Esophagus muscularis mucosa (tissue), 4 donors: ENCODE measurements at regions not wholly inside any gene's neighbourhood (a gene's known extent, or its start where the extent isn't known, plus 50 kb on each side); places are given as distances from the start of the nearest gene placed in this dataset.

Experiments used
- DNase-seq: peaks from one replicate; pipeline ENCODE4 v3.0.0-alpha.2; 2017; ENCODE audit errors: extremely low spot score
- H3K27ac ChIP-seq, 4 donors: fragments of 200-600 bp; sonication (generic); replicated peaks in 1 of 4; 1 replicate in 3 of 4; 2 replicates in 1 of 4; pipeline ENCODE4 v1.5.1; 2016 to 2019; ENCODE audit warnings: mild to moderate bottlenecking in 1 of 4
- H3K27me3 ChIP-seq, 4 donors: fragments of 200-600 bp; sonication (generic); one replicate each; pipeline versions ENCODE4 v1.5.1 to v1.6.0; 2016 to 2019
- H3K36me3 ChIP-seq, 4 donors: fragments of 200-600 bp; sonication (generic); one replicate each; pipeline ENCODE4 v1.5.1; 2016 to 2019
- H3K4me1 ChIP-seq, 4 donors: fragments of 200-600 bp; sonication (generic); one replicate each; pipeline ENCODE4 v1.5.1; 2016 to 2019
- H3K4me3 ChIP-seq, 4 donors: fragments of 200-600 bp; sonication (generic); 1 replicate in 2 of 4; 2 replicates in 2 of 4; pipeline ENCODE4 v1.5.1; 2016 to 2019; ENCODE audit warnings: mild to moderate bottlenecking in 4 of 4, moderate library complexity in 1 of 4
- H3K9me3 ChIP-seq, 4 donors: fragments of 200-600 bp; sonication (generic); 1 replicate in 3 of 4; 2 replicates in 1 of 4; pipeline ENCODE4 v1.5.1; 2016 to 2019
- EP300 ChIP-seq: sonication (generic); formaldehyde crosslinking; IDR thresholded peaks from one replicate; pipeline ENCODE4 v1.6.1; 2017; ENCODE audit warnings: antibody characterized with exemption
- POLR2A ChIP-seq: fragments of 450-650 bp; IDR thresholded peaks from one replicate; pipeline ENCODE4 v1.6.1; 2017; ENCODE audit warnings: antibody characterized with exemption, moderate library complexity, mild to moderate bottlenecking, low read depth
- POLR2AphosphoS5 ChIP-seq, 2 donors: sonication (generic); formaldehyde crosslinking; IDR thresholded peaks; one replicate each; pipeline ENCODE4 v1.6.1; 2017; ENCODE audit warnings: antibody characterized with exemption in 2 of 2
- WGBS: methylation state at CpG from one replicate; pipeline ENCODE4 v1.1.5; 2018; 5-methylcytosine and 5-hydroxymethylcytosine counted together
- intact Hi-C: fragments of 100-400 bp; cut with DNase I; formaldehyde crosslinking; loops from one replicate; pipeline ENCODE4 v1.15.1; 2023
- TF ChIP-seq, protein P1 (sequence below), 3 experiments: fragments of 200-600 bp in 2 of 3; fragments of 450-650 bp in 1 of 3; sonication (generic) in 2 of 3; IDR thresholded peaks; one replicate each; pipeline ENCODE4 v1.5.1; 2017 to 2019; ENCODE audit warnings: antibody characterized with exemption in 3 of 3, mild to moderate bottlenecking in 2 of 3, moderate library complexity in 1 of 3

DNA sequence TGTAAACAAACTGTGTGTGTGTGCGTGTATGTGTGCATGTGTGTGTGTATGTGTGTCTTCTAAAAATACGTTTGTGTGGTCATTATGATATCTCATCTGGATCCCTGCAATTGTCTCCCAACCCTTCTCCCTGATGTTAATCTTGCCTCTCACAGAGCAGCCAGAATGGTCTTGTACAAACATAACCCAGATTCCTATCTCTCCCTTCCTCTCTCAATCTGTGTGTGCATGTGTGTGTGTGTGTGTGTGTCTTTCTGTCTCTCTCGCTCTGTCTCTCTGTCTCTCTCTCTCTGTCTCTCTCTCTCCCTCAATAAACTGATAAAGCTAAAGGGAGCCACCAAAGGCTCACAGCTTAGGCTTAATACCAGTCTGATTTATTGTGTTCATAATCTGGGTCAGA lies 210.8 kb downstream of the PAX3 start:
- Histone ChIP-seq H3K27me3 (no peaks in the 10 kb centered on the region), H3K27ac (no peak overlapping the region), H3K4me1 (no peaks in the 10 kb centered on the region), H3K4me3 (no peak overlapping the region), H3K9me3 (peaks cover 0 to 7% (median 6%) of the 10 kb centered on the region in 4 donors), H3K36me3 (no peaks in the 10 kb centered on the region)
- TF ChIP-seq POLR2A (no peak), EP300 (no peak), POLR2AphosphoS5 (IDR thresholded peaks at IDR 0.05) (no peak)
- TF ChIP-seq, protein P1, sequence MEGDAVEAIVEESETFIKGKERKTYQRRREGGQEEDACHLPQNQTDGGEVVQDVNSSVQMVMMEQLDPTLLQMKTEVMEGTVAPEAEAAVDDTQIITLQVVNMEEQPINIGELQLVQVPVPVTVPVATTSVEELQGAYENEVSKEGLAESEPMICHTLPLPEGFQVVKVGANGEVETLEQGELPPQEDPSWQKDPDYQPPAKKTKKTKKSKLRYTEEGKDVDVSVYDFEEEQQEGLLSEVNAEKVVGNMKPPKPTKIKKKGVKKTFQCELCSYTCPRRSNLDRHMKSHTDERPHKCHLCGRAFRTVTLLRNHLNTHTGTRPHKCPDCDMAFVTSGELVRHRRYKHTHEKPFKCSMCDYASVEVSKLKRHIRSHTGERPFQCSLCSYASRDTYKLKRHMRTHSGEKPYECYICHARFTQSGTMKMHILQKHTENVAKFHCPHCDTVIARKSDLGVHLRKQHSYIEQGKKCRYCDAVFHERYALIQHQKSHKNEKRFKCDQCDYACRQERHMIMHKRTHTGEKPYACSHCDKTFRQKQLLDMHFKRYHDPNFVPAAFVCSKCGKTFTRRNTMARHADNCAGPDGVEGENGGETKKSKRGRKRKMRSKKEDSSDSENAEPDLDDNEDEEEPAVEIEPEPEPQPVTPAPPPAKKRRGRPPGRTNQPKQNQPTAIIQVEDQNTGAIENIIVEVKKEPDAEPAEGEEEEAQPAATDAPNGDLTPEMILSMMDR (IDR thresholded peaks at IDR 0.05): no peak
- intact Hi-C loops: no loop called here
- DNase-seq: no peak
- 67% methylated on average over 3 of the region's 3 CpGs for WGBS

DNA sequence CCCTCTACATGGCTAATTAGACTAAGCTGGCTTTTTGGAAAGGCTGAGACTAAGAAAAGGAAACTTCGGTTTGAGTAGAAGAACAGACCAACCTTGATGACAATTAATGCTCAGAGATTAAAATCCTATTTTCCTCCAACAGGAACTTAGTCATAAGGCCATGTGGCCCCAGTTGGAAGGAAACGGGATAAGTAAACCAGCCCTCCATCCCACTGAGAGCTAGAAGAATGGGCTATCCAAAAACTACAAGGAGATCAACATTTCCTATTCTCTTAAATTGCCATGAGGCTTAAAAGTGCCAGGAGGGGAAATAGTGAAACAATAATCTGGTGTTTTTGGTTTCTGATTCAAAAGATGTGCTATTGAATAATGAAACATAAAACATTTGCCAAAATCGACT lies 216.6 kb downstream of the PAX3 start:
- TF ChIP-seq EP300: no peak
- TF ChIP-seq, protein P1 (IDR thresholded peaks at IDR 0.05): no peak
- TF ChIP-seq POLR2A: no peak
- TF ChIP-seq POLR2AphosphoS5 (IDR thresholded peaks at IDR 0.05): no peak
- Histone ChIP-seq H3K4me3 (no peak overlapping the region), H3K27me3 (peaks cover 0 to 5% (median 0%) of the 10 kb centered on the region in 4 donors), H3K27ac (no peak overlapping the region), H3K9me3 (no peaks in the 10 kb centered on the region), H3K4me1 (no peaks in the 10 kb centered on the region), H3K36me3 (no peaks in the 10 kb centered on the region)
- intact Hi-C loops: no loop called here
- 61% methylated on average over 3 of the region's 3 CpGs for WGBS
- no peak for DNase-seq

DNA sequence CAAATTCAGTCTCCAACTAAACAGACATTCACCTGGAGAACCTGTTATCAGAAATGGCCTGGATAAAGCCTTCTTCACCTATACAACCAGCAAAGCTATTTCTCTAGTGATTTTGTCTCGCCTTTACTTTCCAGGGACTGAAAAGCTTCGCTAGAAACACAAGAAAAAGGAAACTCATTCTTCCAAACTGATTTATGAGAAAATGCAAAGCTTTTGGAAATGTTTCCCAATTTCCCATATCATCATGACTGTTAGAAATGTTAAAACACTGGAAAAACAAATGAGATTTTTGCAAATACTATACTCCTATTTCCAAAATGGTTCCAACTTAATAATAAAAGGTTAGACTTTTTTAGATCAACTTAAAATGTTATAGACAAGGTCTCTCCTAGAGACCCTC lies 218.7 kb downstream of the PAX3 start:
- Histone ChIP-seq H3K27ac (no peak overlapping the region), H3K36me3 (no peaks in the 10 kb centered on the region), H3K4me1 (no peaks in the 10 kb centered on the region), H3K4me3 (no peak overlapping the region), H3K9me3 (no peaks in the 10 kb centered on the region), H3K27me3 (peaks cover 0 to 5% (median 0%) of the 10 kb centered on the region in 4 donors)
- DNase-seq: no peak
- 74% methylated on average over 2 of the region's 2 CpGs for whole genome bisulfite sequencing
- intact Hi-C loops: no loop called here
- no peak for TF ChIP-seq EP300
- TF ChIP-seq, protein P1 (IDR thresholded peaks at IDR 0.05): no peak
- TF ChIP-seq POLR2AphosphoS5 (IDR thresholded peaks at IDR 0.05): no peak
- no peak for TF ChIP-seq POLR2A

DNA sequence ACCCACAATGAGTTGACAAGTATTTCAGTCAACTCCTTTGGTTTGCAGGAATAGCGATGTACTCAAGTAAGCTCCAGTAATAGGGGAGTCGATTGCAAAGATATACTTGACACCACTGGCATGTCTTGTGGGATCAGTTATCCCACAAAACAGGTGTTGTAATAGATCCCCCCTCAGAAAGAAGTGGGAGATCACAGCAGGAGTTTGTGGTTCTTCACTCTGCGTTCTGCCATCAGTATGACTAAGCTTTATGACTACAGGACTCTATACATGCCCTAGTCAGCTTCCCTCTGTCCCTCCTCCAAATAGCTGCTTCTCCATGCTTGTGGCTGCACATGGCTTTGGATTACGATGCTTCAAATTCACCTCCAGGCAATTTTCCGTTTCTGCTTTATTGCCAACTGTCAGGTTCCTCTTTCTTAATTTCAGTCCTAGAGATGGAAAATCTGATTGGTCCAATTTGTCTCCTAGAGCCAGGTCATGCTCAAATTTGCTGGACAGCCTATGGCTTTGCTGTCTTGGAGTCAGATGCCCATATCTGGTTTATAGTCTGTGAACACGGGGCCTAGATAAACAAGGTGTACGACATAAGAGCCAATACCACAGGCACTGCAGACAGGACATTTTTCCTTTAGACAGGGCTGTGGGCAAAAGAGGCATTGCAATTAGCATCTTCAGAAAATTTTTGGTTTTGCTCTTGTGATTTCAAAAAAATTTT lies 221.7 kb downstream of the PAX3 start:
- Histone ChIP-seq H3K9me3 (no peaks in the 10 kb centered on the region), H3K27ac (no peak overlapping the region), H3K27me3 (peaks cover 0 to 9% (median 0%) of the 10 kb centered on the region in 4 donors), H3K4me3 (no peak overlapping the region), H3K4me1 (no peaks in the 10 kb centered on the region), H3K36me3 (no peaks in the 10 kb centered on the region)
- 83% methylated on average over 7 of the region's 7 CpGs for WGBS
- no peak for TF ChIP-seq POLR2A
- TF ChIP-seq POLR2AphosphoS5 (IDR thresholded peaks at IDR 0.05): no peak
- TF ChIP-seq, protein P1 (IDR thresholded peaks at IDR 0.05): no peak
- TF ChIP-seq EP300: no peak
- intact Hi-C loops: no loop called here
- DNase-seq: no peak

DNA sequence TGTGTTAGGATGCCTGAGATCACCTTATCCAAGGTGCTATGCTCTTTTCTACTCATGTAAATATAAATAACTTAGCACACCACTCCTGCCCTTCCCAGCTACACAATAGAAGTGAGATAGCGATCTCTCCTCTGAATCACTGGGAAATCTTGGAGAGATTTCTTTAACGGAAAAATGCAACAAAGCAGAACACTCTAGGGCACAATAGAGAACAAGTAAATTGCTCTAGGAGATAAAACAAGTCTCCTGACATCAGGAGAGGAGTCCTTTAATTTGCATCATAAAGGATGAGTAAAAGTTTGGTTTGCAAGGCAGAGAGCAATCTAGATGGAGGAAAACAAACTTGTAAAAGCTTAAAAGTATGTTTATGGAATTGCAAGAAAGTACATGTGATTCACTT lies 224.1 kb downstream of the PAX3 start:
- DNase-seq: no peak
- no peak overlapping the region for H3K4me3 ChIP-seq
- no peaks in the 10 kb centered on the region for H3K9me3 ChIP-seq
- TF ChIP-seq POLR2A (no peak), EP300 (no peak), POLR2AphosphoS5 (IDR thresholded peaks at IDR 0.05) (no peak)
- TF ChIP-seq, protein P1 (IDR thresholded peaks at IDR 0.05): no peak
- no peaks in the 10 kb centered on the region for H3K4me1 ChIP-seq
- WGBS: 18% methylated on average over 2 of the region's 2 CpGs
- no peak overlapping the region for H3K27ac ChIP-seq
- no peaks in the 10 kb centered on the region for H3K36me3 ChIP-seq
- peaks cover 0 to 21% (median 0%) of the 10 kb centered on the region in 4 donors for H3K27me3 ChIP-seq
- intact Hi-C loops: no loop called here
